HG02678 (cell line): ENCODE measurements at regions not wholly inside any gene's neighbourhood (a gene's known extent, or its start where the extent isn't known, plus 50 kb on each side); places are given as distances from the start of the nearest gene placed in this dataset.

ENCODE experiments used
- ATAC-seq: cut with Tn5 transposase; IDR thresholded peaks from one replicate; pipeline ENCODE4 v1.9.1; 2021; ENCODE audit warnings: mild to moderate bottlenecking, moderate library complexity; ENCODE audit not compliant: unreplicated experiment

DNA sequence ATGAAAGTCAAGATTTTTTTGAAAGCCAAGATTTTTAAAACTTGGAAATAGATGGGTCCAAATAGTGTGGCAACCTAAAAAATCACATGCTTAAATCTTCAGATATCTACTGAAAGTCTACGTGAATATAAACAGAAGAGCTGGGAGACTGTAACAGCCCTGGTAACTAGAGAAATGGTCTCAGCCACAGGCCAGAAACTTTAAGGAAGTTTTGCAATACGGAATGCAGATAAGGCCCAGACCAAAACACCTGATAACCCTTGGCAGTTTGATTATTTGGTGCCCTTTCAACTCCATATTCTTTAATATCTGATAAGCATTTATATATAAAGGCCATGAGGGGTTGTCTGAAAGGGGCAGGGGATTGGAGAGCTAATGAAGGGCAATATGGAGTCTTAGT, 537.3 kb upstream of the TGFBR2 start:
- no peak for ATAC-seq

DNA sequence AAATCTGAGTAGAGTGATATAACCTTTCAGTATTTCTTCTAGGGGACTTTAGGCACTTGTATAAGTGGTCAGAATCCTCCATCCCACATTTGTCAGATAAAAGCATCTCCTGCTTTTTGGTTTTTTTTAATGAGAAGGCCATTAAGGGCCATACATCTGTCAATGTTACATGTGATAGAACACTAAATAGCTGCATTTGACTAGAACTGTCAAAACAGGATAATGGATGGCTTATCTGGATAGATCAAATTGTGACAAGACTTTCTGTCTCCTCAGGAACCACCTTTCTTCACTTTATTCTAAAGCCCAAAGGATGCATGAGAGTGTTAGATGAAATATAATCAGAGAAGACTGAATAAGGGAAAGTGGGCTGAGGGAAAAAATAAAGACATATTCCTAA, 533.4 kb upstream of the TGFBR2 start:
- ATAC-seq: no peak

DNA sequence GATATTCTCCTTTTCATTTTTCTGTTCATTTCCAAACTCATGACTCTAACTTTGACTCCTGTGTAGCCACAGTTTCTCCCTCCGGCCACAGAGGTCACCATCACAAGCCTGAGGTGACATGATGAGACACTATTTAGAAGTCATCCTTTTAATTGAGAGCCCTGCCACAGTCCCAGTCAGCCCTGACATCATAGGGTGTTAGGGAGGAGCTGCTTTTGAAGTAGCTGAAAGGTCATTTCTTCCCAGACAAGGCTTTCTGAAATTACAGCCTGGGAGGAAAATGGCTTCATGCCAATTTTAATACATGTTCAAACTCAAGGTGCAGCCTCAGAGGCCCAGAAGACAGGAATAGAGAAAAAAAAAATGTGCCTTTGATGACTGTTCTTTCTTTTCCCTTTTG, 532.8 kb upstream of the TGFBR2 start:
- ATAC-seq: no peak

DNA sequence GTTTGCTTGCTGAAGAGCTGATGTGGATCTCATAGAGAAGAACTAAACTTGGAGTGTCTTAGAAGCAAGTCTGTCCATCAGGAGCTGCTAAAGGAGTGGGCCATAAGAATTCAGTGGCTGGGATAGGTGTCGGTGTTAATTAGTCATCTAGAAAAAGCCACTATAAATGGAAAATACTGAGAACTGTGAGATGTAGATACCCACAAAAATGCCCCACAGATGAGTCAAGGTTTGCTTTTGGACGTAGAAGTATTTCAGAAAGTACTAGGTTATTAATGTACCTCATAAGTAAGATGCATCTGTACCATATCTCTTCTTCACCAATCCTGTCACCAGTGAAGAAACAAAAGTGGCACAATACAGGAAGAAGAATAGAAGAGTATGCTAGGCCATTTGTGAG, 530.9 kb upstream of the TGFBR2 start:
- no peak for ATAC-seq

DNA sequence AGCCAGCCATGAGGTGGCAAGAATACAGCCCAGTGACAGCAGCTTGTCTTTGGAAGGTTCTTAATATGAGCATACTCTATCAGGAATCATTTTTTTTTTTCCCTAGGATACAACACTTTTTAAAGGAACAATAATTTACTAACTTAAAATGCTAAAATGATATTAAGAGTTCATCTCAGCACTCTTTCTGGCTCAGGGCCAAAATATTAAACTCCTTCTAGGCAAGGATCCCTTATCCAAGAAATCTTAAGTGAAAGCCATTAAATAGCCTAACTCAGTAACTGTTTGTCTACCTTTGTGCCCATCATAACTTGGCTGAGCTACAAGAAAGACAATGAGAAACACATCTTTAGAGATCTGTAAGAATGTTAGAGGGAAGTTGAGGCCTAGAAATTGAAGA, 529.5 kb upstream of the TGFBR2 start:
- no peak for ATAC-seq

DNA sequence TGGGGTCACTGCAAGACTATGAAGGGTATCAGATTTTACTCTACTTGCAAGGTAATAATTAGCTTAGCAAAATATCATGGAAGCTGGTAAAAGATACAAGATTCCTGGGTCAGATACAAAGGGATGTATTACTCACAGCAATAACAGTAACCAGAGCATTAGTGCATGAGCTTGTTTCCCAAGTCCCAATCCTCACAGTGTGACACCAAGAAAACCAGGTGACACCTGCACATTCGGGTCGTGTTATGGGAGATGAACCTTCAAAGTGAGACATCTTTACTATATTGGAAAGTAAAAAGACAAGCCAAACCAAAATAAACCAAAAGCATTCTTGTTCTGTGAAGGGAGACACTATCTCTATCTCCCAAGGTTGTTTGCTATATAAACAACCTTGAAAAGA, 528.7 kb upstream of the TGFBR2 start:
- no peak for ATAC-seq

DNA sequence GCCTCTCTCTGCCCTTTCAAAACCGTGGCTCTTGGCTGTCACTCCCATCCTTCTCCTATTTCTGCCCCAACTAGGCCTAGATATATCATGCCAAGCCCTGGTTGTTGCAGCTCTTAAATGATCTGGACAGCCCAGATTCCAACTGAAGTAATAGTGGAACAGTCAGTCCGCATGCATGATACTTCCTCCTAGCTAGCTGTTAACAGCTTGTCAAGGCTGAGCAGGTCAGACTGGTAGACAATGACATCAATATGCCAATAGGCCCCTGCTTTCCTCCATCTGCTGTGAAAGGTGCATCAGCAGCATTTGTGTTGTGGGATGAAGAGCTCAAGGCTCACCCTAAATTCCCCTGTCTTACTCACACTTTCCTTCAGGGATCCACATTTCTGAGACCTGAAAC, 527.7 kb upstream of the TGFBR2 start:
- no peak for ATAC-seq

DNA sequence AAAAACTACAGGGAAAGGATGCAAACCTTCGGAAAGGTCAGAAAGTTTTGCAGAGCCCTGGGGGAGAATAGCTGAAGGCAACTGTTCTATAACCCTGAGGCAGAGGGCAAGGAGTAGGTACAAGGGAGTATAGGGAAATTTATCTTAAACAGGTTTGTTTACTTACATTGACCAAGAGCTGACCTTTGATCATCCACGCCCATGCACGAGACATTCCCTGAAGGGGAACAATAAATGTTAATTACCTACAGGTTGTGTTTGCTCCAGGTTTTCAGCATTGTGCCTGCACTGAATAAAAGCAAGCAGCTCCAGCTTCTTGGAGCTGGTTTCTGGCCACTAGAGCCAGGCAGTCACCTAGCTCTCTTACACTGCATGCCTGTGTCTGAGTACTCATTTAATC, 524.5 kb upstream of the TGFBR2 start:
- no peak for ATAC-seq

DNA sequence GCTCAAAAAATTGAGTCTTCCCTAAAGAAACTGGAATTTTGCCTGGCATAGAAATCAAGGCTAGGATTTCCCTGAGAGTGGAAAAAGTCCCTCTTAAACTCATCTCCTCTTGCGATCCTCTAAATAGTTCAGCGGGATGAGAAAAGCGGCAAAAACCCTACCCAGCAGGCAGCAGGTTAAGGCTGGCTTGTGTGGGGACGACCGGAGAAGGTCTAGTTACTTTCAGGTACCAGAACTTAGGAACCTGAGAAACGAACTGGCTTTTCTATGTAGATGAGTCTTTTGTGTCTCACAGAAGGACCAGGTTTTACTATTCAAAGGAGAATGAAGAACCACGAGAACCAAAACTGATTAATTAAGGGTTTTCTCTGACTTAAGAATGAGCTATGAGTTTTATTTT, 523.7 kb upstream of the TGFBR2 start:
- no peak for ATAC-seq

DNA sequence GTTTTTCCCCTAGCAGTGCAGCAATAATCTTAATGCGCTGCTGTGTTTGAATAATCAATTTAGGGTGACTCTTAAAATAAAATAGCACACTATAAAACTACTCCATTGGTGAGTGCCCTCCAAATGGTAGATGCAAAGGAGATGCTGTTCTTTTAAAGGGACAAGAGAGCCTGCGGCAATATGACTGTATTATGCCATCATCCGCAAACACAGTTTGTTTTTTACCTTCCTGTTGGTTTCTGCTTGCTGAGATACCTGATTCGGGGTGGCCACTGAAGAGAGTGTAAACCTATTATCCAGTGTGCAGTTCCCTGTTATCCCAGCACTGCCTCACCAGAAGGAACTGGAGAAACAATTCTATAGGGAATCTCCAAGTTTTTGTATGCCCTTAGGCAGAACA, 523.1 kb upstream of the TGFBR2 start:
- ATAC-seq: no peak

DNA sequence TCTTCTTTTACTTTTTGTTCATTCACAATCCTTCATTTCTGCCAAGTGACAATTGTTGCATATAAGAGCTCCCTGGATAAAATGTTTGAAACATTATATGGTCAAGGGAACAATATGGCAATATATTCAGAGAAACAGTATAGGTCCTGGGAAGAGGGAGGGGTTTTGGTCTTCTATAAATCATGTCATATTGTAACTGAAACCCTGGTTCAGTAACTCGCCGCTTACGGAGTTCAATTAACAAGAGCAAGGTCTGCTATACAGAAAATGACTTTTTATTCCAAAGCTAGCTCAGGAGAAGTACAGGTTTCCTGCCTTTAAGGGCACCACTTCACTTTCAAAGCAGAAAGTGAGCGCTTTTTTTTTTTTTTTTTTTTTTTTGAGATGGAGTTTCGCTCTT, 522.1 kb upstream of the TGFBR2 start:
- no peak for ATAC-seq

DNA sequence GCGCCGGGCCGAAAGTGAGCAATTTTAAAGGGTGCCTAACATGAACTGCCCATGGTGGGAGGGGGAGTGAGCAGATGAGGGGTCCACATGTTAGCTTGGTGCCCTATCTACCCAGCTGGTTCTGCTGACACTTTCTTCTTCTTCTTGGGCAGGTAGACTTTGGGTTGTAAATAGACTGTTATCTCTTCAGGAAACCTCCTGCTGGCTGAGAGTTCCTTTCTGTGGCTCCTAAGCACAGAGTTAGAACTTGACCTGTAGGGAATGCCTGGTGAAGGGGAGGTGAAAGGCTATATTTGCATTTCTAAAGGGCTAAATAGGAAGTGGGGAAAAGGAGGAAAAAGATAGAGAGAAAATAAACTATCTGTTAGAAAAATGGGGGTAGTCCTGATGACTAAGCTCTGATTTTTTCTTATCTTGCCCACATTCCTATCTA, 521.4 kb upstream of the TGFBR2 start:
- no peak for ATAC-seq

DNA sequence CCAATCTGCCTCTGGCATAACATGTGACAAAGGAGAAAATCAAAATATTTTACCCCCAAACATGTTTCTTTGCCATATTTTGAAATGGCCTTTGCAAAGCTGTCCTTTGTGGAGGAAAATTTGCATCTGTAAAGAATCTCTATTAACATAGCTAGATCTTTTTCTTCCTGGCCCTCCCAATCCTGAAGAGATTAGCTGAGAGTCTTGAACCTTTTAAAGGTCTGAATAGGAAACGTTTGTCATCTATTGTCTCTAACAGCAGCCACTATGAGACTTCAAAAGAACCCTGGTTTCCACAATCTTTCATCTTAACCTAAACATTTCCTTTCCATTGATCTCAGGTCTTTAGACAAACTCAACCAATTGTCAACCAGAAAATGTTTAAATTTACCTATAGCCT, 520.9 kb upstream of the TGFBR2 start:
- ATAC-seq: no peak

DNA sequence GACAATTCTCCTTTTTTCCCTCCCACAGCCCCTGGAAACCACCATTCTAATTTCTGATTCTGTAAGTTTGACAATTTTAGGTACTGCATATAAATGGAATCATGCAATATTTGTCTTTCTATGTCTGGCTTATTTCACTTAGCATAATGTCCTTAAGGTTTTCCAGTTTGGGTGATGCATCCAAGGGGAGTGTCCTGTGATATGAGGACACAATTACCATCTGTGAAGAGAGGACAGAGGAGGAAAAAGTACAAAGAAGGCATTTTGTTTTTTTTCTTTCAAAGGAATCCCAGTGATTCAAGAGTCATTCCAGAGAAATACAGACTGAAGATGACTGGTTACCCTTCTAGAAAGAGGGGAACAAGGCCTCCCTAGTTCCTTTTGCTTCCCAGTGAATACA, 514.7 kb upstream of the TGFBR2 start:
- ATAC-seq: no peak

DNA sequence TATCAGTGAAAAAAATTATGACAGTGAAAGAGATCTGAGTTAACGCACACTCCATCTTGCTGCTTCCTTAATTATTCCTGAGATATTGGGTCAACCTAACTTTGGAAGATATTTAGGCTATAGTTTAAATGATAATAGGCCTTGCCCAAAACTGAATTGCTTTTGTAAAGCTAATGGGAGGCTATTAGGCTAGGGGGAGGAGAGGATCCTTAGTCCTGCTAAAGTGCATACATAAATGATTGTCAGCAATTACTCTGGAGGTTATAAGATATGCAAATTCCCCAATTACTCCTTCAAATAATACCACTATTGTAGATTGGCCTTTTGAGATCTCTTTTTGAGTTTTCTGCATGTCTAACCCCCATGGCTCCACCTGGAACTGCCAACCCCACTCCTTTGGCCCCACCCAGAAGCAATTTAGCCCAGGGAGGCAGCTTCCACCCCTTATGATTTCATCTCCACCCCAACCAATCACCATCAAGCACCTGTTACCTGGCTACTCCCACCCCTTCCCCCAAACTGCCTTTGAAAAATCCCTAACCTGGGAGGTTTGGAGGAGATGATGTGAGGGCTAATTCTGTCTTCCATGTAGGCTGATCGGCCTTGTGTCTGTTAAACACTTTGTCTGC, 509.3 kb upstream of the TGFBR2 start:
- ATAC-seq: no peak

DNA sequence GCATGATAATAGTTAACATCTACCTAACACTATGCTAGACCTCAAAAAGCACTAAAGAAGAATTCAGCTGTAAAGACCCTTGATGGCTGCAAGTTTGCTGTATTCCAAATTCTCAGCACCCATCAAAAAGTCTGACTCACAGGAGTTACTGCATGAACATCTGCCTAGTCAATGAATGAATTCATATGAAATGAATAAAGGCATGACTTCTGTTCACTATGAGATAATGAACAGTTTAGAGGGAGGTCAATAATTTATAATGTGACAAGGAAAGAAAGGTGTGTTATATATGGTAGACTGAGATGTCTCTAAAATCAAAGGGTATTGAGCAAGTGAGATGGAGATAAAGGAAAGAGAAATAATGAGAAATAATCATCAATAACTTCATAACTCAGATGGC, 508.2 kb upstream of the TGFBR2 start:
- no peak for ATAC-seq

DNA sequence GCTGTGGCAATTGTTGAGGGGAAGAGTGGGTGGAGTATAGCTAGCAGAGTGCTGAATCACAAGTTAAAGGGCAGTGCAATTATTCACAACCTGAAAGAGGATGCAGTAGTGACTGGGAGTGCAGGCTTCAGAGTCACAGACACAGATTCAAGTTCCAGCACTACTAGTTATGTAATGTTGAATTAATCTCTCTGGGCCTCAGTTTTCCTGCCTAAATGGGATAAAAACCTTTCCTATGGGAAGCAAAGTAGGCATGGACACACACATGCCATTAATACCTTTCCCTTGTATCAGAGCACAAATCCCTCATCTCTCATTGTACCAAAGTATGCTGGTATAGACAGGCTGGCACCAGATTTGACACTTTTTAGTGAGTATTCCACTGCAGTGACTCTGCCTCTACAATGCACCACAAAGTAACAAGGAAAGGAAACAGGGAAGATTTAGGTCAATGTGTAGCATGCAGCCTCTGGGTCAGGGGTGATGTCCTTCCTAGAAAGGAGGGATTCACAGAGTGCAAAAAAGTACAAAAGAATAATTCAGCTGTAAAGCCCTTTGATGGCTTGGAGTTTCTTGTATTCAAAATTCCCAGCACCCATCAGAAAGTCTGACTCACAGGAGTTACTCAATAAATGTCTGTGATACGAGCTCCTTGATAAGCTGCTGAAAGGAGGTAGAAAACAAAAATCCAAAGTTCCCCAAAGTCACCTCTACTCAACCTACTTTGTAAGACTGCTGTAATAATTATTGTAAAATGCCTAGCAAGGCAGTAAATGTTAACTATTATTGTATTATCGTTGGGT, 507.5 kb upstream of the TGFBR2 start:
- no peak for ATAC-seq

DNA sequence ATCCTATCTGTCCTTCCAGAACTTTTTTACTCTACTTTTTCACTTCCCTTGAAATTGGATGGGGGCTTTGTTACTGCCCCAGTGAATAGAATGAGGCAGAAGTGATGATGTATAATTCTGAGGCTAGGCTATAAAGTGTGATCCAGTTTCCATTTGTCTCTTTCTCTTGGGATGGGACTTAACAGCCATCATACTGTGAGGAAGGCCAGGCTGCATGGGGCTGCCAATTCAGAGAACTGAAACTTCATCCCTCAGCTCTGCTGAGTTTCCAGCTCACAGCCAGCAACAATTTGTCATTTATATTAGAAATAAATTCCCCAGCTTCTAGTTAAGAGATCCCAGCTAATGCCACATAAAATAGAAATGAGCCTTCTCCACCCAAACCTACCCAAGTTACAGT, 504.0 kb upstream of the TGFBR2 start:
- ATAC-seq: no peak

DNA sequence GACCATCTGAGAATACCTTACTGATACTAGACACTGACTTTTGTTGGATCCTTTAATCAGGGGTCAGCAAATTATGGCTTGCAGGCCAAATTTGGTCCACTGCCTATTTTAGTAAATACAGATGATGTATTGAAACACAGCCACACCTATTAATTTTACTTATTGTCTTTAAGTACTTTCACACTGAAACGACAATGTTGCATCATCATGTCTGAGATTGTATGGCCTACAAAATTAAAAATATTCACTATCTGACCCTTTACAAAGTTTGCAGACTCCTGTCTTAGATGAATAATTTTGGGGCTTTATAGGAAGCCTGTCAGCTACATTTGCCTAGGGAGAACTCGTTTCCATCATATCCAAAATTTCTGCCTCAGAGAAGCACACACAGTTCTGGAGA, 503.2 kb upstream of the TGFBR2 start:
- ATAC-seq: no peak

DNA sequence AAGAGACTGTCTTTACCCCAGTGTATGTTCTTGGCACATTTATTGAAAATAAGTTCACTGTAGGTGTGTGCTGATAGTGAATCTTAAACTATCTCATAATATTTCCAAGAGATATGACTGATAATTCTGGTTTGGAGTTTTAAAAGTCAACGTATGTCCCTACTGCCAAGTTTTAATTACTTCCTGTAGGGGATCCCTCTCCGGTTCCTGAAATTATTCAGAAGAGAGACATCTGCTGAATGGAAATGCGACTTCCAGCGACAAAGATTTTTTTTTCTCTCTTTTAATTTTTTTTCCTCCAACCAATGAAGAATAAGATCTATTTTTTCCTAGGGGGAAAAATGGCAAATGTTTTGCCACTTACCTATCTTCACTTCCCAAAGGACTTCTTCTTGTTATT, 498.9 kb upstream of the TGFBR2 start:
- no peak for ATAC-seq

DNA sequence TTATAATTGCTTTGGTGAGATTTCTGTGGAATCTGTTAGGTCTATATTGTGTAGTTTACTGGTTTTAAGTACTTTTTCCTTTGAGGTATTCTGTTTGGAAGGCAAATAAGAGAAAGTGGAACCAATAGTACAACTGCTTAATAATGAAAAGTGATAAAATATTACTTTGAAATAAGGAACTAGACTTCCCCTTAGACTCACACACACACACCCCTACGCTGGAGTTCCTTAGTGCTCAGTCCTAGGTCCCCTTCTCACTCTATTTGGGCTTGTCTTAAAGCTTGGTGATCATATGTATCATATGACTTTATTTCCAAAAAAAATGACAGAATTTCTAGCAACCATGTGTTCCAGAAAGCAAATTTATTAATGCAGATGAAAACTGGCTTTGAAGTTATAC, 494.0 kb upstream of the TGFBR2 start:
- ATAC-seq: no peak

DNA sequence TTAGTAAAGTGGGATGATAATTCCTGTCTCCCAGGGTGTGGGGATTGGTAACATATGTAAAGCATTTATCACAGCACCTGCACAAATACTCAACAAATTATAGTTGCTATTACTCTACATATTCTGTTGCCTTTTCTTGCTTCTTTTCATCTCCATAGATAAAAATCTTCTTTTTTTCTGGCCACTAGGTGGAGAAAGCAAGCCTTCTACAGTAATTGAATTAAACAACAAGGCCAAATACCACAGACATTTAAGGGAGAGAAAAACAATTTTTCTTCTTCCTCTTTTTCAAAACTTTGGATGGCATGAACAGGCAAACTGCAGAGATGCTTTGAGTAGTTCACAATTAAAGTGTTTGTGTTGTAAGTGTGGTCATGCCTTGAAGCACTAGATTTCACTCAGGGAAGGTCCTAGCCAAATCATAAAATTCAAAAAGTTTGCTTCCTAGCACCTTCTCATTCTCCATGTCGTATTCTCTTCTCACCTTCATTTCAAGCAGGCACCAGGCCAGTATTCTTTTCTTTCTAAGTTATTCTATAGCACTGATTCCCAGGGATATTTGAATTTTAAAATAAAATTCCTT, 493.4 kb upstream of the TGFBR2 start:
- ATAC-seq: no peak
